Heart right ventricle (tissue), 16 donors: ENCODE measurements at regions not wholly inside any gene's neighbourhood (a gene's known extent, or its start where the extent isn't known, plus 50 kb on each side); places are given as distances from the start of the nearest gene placed in this dataset.

Source experiments
- ATAC-seq, 8 donors: fragments of 200-7000 bp; cut with Tn5 transposase; one replicate each; pipeline ENCODE4 v1.9.1; 2020; ENCODE audit warnings: mild to moderate bottlenecking in 8 of 8, moderate library complexity in 8 of 8, moderate number of reproducible peaks in 1 of 8
- DNase-seq, 2 donors: peaks; one replicate each; pipeline ENCODE4 v3.0.0-alpha.2; 2020
- H3K27ac ChIP-seq, 10 donors: fragments of 200-600 bp; sonication (generic) in 2 of 10; one replicate each; pipeline versions ENCODE4 v1.5.0 to v1.8.0; 2020 to 2022; ENCODE audit warnings: mild to moderate bottlenecking in 3 of 10
- H3K27me3 ChIP-seq, 7 donors: fragments of 200-600 bp; one replicate each; pipeline ENCODE4 v1.8.0; 2021 to 2022; ENCODE audit warnings: mild to moderate bottlenecking in 2 of 7
- H3K36me3 ChIP-seq, 9 donors: fragments of 200-600 bp; sonication (generic) in 1 of 9; one replicate each; pipeline versions ENCODE4 v1.5.0 to v1.8.0; 2020 to 2022; ENCODE audit warnings: mild to moderate bottlenecking in 2 of 9
- H3K4me1 ChIP-seq, 9 donors: fragments of 200-600 bp; sonication (generic) in 1 of 9; one replicate each; pipeline versions ENCODE4 v1.5.0 to v1.8.0; 2020 to 2022; ENCODE audit warnings: mild to moderate bottlenecking in 4 of 9
- H3K4me3 ChIP-seq, 10 donors: fragments of 200-600 bp; sonication (generic) in 2 of 10; one replicate each; pipeline versions ENCODE4 v1.5.0 to v1.8.0; 2020 to 2022; ENCODE audit warnings: mild to moderate bottlenecking in 7 of 10, moderate library complexity in 2 of 10
- H3K9me3 ChIP-seq, 11 donors: fragments of 200-600 bp in 10 of 11; sonication (generic) in 2 of 11; one replicate each; pipeline versions ENCODE4 v1.5.0 to v1.8.0; 2013 to 2022; ENCODE audit warnings: mild to moderate bottlenecking in 2 of 11, control low read depth in 1 of 11, moderate library complexity in 1 of 11
- WGBS, 2 donors: extraction: QIAGEN DNeasy Blood & Tissue Kit; methylation state at CpG; one replicate each; pipeline ENCODE4 v1.1.7; 2013; ENCODE audit warnings: inconsistent platforms in 1 of 2; 5-methylcytosine and 5-hydroxymethylcytosine counted together
- intact Hi-C, 10 donors: fragments of 100-400 bp; cut with DNase I; formaldehyde crosslinking; loops; one replicate each; pipeline versions ENCODE4 v1.11.1 to v1.14.2; 2022
- TF ChIP-seq, protein P1 (sequence below), 9 donors: fragments of 200-600 bp; sonication (generic) in 2 of 9; IDR thresholded peaks; one replicate each; pipeline versions ENCODE4 v1.5.0 to v1.8.0; 2021 to 2022; ENCODE audit warnings: antibody characterized with exemption in 9 of 9, mild to moderate bottlenecking in 5 of 9, moderate library complexity in 1 of 9
- donor health status: Arrhythmogenic right ventricular cardiomyopathy.
- donor health status: ischemic (EF 13 %, LVEDD 7.1; RV severe dilation, severe dysfunction).
- donor health status: healthy with polysubstance abuse.
- donor health status: DM: no; HTN: yes; CAD: no.
- donor health status: DM: no; HTN: no; CAD: no.
- donor health status: ischemic (EF 25% LVEDD 6.9; RV normal size, moderate dysfunction).
- donor health status: ischemic (EF 25% LVEDD 5.7; RV mildly dilated, moderate dysfunction).
- donor health status: healthy.
- donor health status: DM: yes; HTN: yes; CAD: no.
- donor health status: Ischemic cardiomyopathy.
- donor health status: ischemic (EF 35%, LVEDD 5.7; RV mildly dilated, moderate dysfunction).
- donor health status: nonischemic (EF 11% LVEDD 7.7; RV severe dilation, severe dysfunction).
- donor health status: DM: yes; HTN: yes; CAD: no.
- donor health status: PGD.
- donor health status: ischemic (EF 29% LVEDD 5.4; RV normal size, mild dysfunction).
- donor health status: nonischemic (EF 23%, LVEDD 6.1; RV moderate dilation, normal function).

DNA sequence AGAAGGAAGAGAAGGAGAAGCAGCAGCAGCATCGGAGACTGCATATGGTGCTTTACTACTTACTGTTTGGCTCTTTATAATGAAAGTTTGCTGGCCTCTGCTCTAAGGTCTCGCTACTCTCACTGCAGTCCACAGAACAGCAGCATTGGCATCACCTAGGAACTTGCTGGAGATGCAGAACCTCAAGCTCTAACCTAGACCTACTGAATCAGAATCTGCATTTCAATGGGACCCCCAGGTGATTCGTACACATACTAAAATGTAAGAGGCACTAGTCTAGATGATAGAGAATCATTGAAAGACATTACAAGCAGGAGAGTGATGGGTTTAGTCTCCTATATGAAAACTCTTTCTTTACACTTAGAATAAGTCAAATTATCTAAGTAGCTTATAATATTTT lies 270.6 kb downstream of the KLF5 start:
- TF ChIP-seq, protein P1, sequence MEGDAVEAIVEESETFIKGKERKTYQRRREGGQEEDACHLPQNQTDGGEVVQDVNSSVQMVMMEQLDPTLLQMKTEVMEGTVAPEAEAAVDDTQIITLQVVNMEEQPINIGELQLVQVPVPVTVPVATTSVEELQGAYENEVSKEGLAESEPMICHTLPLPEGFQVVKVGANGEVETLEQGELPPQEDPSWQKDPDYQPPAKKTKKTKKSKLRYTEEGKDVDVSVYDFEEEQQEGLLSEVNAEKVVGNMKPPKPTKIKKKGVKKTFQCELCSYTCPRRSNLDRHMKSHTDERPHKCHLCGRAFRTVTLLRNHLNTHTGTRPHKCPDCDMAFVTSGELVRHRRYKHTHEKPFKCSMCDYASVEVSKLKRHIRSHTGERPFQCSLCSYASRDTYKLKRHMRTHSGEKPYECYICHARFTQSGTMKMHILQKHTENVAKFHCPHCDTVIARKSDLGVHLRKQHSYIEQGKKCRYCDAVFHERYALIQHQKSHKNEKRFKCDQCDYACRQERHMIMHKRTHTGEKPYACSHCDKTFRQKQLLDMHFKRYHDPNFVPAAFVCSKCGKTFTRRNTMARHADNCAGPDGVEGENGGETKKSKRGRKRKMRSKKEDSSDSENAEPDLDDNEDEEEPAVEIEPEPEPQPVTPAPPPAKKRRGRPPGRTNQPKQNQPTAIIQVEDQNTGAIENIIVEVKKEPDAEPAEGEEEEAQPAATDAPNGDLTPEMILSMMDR (IDR thresholded peaks at IDR 0.05) = no peak
- 83 to 88% methylated on average over 3 of the region's 3 CpGs for WGBS, 2 donors
- intact Hi-C loops = no loop called here
- Histone ChIP-seq H3K27ac (no peak overlapping the region), H3K4me3 (no peak overlapping the region), H3K36me3 (no peaks in the 10 kb centered on the region), H3K27me3 (no peaks in the 10 kb centered on the region), H3K4me1 (no peaks in the 10 kb centered on the region), H3K9me3 (no peaks in the 10 kb centered on the region)
- ATAC-seq (no peak), DNase-seq (no peak)

GRCh38 chr13:73327579-73327978 lies 268.8 kb downstream of the KLF5 start:
- no peak overlapping the region for H3K4me3 ChIP-seq
- H3K36me3 ChIP-seq = no peaks in the 10 kb centered on the region
- ATAC-seq (no peak), DNase-seq (no peak)
- H3K27me3 ChIP-seq = no peaks in the 10 kb centered on the region
- H3K27ac ChIP-seq = no peak overlapping the region
- intact Hi-C loops = no loop called here
- no peaks in the 10 kb centered on the region for H3K9me3 ChIP-seq
- 83 to 93% methylated on average over 4 of the region's 4 CpGs for WGBS, 2 donors
- TF ChIP-seq, protein P1 (IDR thresholded peaks at IDR 0.05) = no peak
- no peaks in the 10 kb centered on the region for H3K4me1 ChIP-seq

DNA sequence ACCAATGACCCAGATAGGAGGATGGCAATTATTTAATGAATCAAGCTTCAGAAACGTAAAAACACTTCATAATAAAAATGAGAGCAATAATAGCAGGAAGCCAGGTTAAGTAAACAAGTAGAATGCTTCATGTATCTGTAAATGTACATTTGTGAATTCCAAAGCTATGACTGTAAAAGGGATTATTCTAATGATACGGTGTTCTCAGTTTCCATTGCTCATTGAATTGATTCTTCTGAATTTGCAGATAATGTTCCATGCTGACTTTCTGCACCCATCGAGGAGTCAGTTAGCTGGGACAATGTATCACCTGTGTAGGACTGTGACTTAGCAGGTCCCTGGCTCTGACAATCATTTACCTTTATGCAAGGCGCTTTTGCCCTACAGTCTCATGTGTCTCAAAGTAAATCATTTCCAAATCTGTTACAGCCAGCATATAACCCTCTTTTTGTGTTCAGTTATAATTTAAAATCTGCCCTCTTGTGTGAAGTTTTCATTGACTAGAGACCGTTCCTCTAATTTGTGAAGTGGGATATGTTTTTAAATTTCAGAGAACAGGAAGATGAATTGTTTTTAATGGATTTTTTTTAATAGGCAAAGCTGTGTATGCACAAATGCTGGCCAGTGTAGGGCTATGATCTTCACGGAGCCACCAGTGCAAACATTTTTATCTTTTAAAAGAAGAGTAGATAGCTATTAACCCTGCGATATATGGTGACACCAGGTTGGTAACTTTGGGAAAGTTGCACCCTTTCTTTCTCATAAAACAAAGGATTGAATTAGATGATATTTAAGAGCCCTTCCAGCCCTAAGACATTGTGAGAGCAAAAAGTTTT lies 267.1 kb downstream of the KLF5 start:
- Histone ChIP-seq H3K4me1 (no peaks in the 10 kb centered on the region), H3K9me3 (no peaks in the 10 kb centered on the region), H3K4me3 (no peak overlapping the region), H3K27me3 (no peaks in the 10 kb centered on the region), H3K27ac (no peak overlapping the region), H3K36me3 (no peaks in the 10 kb centered on the region)
- 69 to 78% methylated on average over 7 of the region's 7 CpGs for WGBS, 2 donors
- TF ChIP-seq, protein P1 (IDR thresholded peaks at IDR 0.05) = no peak
- intact Hi-C loops = no loop called here
- no peak for DNase-seq
- no peak for ATAC-seq

DNA sequence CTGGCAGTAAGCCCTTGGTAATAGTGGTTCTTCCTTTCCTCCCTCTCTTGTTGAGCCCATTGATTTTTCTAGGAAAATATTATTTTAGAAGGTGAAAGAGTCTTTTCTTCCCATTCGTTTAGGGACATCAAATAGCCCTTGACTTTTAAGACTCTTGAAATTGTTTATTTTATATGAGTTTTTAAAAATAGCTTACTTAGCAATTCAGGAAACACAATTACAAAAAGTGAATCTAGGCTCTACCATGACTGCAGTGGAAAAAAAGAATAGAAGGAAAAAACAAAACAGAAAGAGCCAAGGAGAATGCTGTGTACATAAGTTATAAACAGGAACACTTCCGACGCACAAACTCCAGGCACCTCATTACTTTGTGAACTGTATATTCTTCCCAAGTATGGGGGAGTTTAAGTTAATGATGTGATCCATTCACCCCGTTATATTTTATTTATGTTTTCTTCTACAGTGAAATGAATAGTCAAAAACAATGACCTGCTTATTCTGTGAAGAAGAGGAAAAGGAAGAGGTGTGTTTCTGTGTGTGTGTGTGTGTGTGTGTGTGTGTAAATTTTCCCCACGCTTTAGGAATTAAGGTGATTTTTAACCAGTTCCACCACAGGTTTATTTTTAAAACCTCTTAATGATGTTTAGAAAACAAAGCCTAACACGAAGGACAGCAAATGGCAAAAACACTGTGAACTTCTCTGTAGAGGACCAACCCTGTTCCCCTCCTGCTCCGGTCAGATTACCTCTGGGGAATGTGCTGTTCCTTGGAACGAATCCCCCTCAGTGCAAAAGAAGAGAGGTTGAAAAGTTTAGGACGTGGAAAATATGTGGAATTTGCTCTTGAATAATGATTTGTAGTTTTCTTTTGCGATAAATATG lies 266.3 kb downstream of the KLF5 start:
- H3K4me3 ChIP-seq = no peak overlapping the region
- H3K9me3 ChIP-seq = no peaks in the 10 kb centered on the region
- H3K36me3 ChIP-seq = no peaks in the 10 kb centered on the region
- 64 to 73% methylated on average over 10 of the region's 10 CpGs for WGBS, 2 donors
- no peaks in the 10 kb centered on the region for H3K27me3 ChIP-seq
- ATAC-seq = no peak
- no peaks in the 10 kb centered on the region for H3K4me1 ChIP-seq
- TF ChIP-seq, protein P1 (IDR thresholded peaks at IDR 0.05) = no peak
- H3K27ac ChIP-seq = no peak overlapping the region
- no peak for DNase-seq
- intact Hi-C loops = no loop called here
